ENCODE measurements at regions not wholly inside any gene's neighbourhood (a gene's known extent, or its start where the extent isn't known, plus 50 kb on each side); places are given as distances from the start of the nearest gene placed in this dataset.

- Histone ChIP-seq H3K4me2 (ENCODE audit: low read depth, low read length, poor library complexity, severe bottlenecking) (no peak overlapping the region), H3K27ac (ENCODE audit: low read depth, low read length) (no peak overlapping the region), H3K4me3 (ENCODE audit: insufficient read depth, low read length, poor library complexity, severe bottlenecking) (no peak overlapping the region), H3F3A (ENCODE audit: insufficient read depth) (no peaks in the 10 kb centered on the region), H3K27me3 (ENCODE audit: low read length) (no peaks in the 10 kb centered on the region), H3K9me2 (replicated peaks; ENCODE audit: insufficient read depth, low read length) (no peaks in the 10 kb centered on the region), H3K36me3 (ENCODE audit: low read length) (no peaks in the 10 kb centered on the region), H3K9ac (ENCODE audit: low read length) (no peak overlapping the region), H3K79me2 (ENCODE audit: insufficient read depth, low read length) (no peaks in the 10 kb centered on the region), H4K20me1 (ENCODE audit: low read depth, low read length) (no peaks in the 10 kb centered on the region), H2AFZ (ENCODE audit: low read depth, low read length, severe bottlenecking) (no peak overlapping the region), H3K9me3 (ENCODE audit: insufficient read depth, low read length) (no peaks in the 10 kb centered on the region)
- TF ChIP-seq, protein P1, sequence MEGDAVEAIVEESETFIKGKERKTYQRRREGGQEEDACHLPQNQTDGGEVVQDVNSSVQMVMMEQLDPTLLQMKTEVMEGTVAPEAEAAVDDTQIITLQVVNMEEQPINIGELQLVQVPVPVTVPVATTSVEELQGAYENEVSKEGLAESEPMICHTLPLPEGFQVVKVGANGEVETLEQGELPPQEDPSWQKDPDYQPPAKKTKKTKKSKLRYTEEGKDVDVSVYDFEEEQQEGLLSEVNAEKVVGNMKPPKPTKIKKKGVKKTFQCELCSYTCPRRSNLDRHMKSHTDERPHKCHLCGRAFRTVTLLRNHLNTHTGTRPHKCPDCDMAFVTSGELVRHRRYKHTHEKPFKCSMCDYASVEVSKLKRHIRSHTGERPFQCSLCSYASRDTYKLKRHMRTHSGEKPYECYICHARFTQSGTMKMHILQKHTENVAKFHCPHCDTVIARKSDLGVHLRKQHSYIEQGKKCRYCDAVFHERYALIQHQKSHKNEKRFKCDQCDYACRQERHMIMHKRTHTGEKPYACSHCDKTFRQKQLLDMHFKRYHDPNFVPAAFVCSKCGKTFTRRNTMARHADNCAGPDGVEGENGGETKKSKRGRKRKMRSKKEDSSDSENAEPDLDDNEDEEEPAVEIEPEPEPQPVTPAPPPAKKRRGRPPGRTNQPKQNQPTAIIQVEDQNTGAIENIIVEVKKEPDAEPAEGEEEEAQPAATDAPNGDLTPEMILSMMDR (IDR thresholded peaks at IDR 0.05; ENCODE audit: insufficient read depth, low read length, poor library complexity, severe bottlenecking) = no peak
- TF ChIP-seq EZH2phosphoT487 (conservative IDR thresholded peaks at IDR 0.05; ENCODE audit: low read length) = no peak
Observed at GRCh38 chr16:6616746-6617145, 715.9 kb upstream of the RBFOX1 start.

DNA sequence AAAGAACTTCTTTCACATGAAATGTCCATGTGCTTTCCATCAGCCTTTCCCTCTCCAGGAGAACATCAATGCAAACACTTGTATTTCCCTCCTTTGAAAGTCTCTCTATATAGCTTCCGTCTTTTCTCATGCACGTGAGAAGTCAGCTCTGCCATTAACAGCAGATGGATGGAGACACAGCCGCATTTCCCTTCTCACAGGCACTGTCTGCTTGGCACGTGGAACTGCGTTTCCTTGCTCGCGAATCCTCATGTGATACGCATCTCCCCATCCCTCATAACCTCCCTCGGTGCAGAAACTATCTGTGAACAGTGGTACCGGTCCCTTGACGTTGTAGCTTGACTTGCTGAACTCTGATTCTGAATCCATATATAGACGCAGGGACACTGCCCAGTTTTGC, 717.0 kb upstream of the RBFOX1 start:
- H4K20me1 ChIP-seq (ENCODE audit: low read depth, low read length) = no peaks in the 10 kb centered on the region
- H3K27ac ChIP-seq (ENCODE audit: low read depth, low read length) = no peak overlapping the region
- H3K27me3 ChIP-seq (ENCODE audit: low read length) = no peaks in the 10 kb centered on the region
- H3K79me2 ChIP-seq (ENCODE audit: insufficient read depth, low read length) = no peaks in the 10 kb centered on the region
- H3K9me2 ChIP-seq (replicated peaks; ENCODE audit: insufficient read depth, low read length) = no peaks in the 10 kb centered on the region
- H3K36me3 ChIP-seq (ENCODE audit: low read length) = no peaks in the 10 kb centered on the region
- no peaks in the 10 kb centered on the region for H3F3A ChIP-seq (ENCODE audit: insufficient read depth)
- H3K4me3 ChIP-seq (ENCODE audit: insufficient read depth, low read length, poor library complexity, severe bottlenecking) = no peak overlapping the region
- TF ChIP-seq, protein P1 (IDR thresholded peaks at IDR 0.05; ENCODE audit: insufficient read depth, low read length, poor library complexity, severe bottlenecking) = no peak
- TF ChIP-seq EZH2phosphoT487 (conservative IDR thresholded peaks at IDR 0.05; ENCODE audit: low read length) = no peak
- H2AFZ ChIP-seq (ENCODE audit: low read depth, low read length, severe bottlenecking) = no peak overlapping the region
- H3K4me2 ChIP-seq (ENCODE audit: low read depth, low read length, poor library complexity, severe bottlenecking) = no peak overlapping the region
- no peaks in the 10 kb centered on the region for H3K9me3 ChIP-seq (ENCODE audit: insufficient read depth, low read length)
- H3K9ac ChIP-seq (ENCODE audit: low read length) = no peak overlapping the region

GRCh38 chr16:6611535-6611934, 721.1 kb upstream of the RBFOX1 start:
- Histone ChIP-seq H3K36me3 (ENCODE audit: low read length) (no peaks in the 10 kb centered on the region), H3K9ac (ENCODE audit: low read length) (no peak overlapping the region), H4K20me1 (ENCODE audit: low read depth, low read length) (no peaks in the 10 kb centered on the region), H3K79me2 (ENCODE audit: insufficient read depth, low read length) (no peaks in the 10 kb centered on the region), H3K4me2 (ENCODE audit: low read depth, low read length, poor library complexity, severe bottlenecking) (no peak overlapping the region), H3K9me2 (replicated peaks; ENCODE audit: insufficient read depth, low read length) (no peaks in the 10 kb centered on the region), H3K4me3 (ENCODE audit: insufficient read depth, low read length, poor library complexity, severe bottlenecking) (no peak overlapping the region), H3K27me3 (ENCODE audit: low read length) (no peaks in the 10 kb centered on the region; the same call in 1 of the 2 replicates), H3K9me3 (ENCODE audit: insufficient read depth, low read length) (no peaks in the 10 kb centered on the region), H3K27ac (ENCODE audit: low read depth, low read length) (no peak overlapping the region), H3F3A (ENCODE audit: insufficient read depth) (no peaks in the 10 kb centered on the region), H2AFZ (ENCODE audit: low read depth, low read length, severe bottlenecking) (no peak overlapping the region)
- TF ChIP-seq, protein P1 (IDR thresholded peaks at IDR 0.05; ENCODE audit: insufficient read depth, low read length, poor library complexity, severe bottlenecking) = no peak
- no peak for TF ChIP-seq EZH2phosphoT487 (conservative IDR thresholded peaks at IDR 0.05; ENCODE audit: low read length)

Measured in SU-DHL-6 (cell line).